GM19467 (cell line): ENCODE measurements at regions not wholly inside any gene's neighbourhood (a gene's known extent, or its start where the extent isn't known, plus 50 kb on each side); places are given as distances from the start of the nearest gene placed in this dataset.
A peak's percentile ranks its signal among the peaks of the same experiment; 100 is the strongest.

Source experiments
- ATAC-seq: cut with Tn5 transposase; IDR thresholded peaks from one replicate; pipeline ENCODE4 v1.9.1; 2021; ENCODE audit warnings: mild to moderate bottlenecking, moderate library complexity; ENCODE audit not compliant: unreplicated experiment

- ATAC-seq = peak; percentile 71
Measured at GRCh38 chr3:39000008-39000450, 51.7 kb downstream of the SCN11A start.

GRCh38 chr3:38998086-38998485 lies 53.7 kb downstream of the SCN11A start:
- no peak for ATAC-seq

GRCh38 chr3:38996193-38996592 lies 55.6 kb downstream of the SCN11A start:
- ATAC-seq = no peak

GRCh38 chr3:38994251-38994650 lies 57.5 kb downstream of the SCN11A start:
- ATAC-seq = no peak

- no peak for ATAC-seq
Measured at GRCh38 chr3:38992117-38992760, 59.5 kb downstream of the SCN11A start.

- ATAC-seq = no peak
Measured at GRCh38 chr3:38990621-38991020, 61.1 kb downstream of the SCN11A start.

- no peak for ATAC-seq
Measured at GRCh38 chr3:38989917-38990510, 61.7 kb downstream of the SCN11A start.

GRCh38 chr3:38988955-38989354 lies 62.8 kb downstream of the SCN11A start:
- ATAC-seq = no peak

- no peak for ATAC-seq
Measured at GRCh38 chr3:38987456-38987855, 64.3 kb downstream of the SCN11A start.

GRCh38 chr3:38986901-38987300 lies 64.8 kb downstream of the SCN11A start:
- no peak for ATAC-seq

GRCh38 chr3:38985981-38986380 lies 65.8 kb downstream of the SCN11A start:
- no peak for ATAC-seq

- ATAC-seq = no peak
Measured at GRCh38 chr3:38985581-38985980, 66.2 kb downstream of the SCN11A start.

GRCh38 chr3:38984731-38985130 lies 67.0 kb downstream of the SCN11A start:
- no peak for ATAC-seq

GRCh38 chr3:38984110-38984509 lies 67.6 kb downstream of the SCN11A start:
- ATAC-seq = no peak

- ATAC-seq = no peak
Measured at GRCh38 chr3:38980938-38981337, 70.8 kb downstream of the SCN11A start.

- no peak for ATAC-seq
Measured at GRCh38 chr3:38978729-38979128, 73.0 kb downstream of the SCN11A start.

GRCh38 chr3:38970851-38971638 lies 80.7 kb downstream of the SCN11A start:
- ATAC-seq = no peak

- ATAC-seq = no peak
Measured at GRCh38 chr3:38969317-38970235, 82.2 kb downstream of the SCN11A start.

- no peak for ATAC-seq
Measured at GRCh38 chr3:38968891-38969290, 82.9 kb downstream of the SCN11A start.

- no peak for ATAC-seq
Measured at GRCh38 chr3:38968403-38968802, 83.3 kb downstream of the SCN11A start.

GRCh38 chr3:38967693-38967989 lies 84.1 kb downstream of the SCN11A start:
- no peak for ATAC-seq
